ENCODE measurements at regions not wholly inside any gene's neighbourhood (a gene's known extent, or its start where the extent isn't known, plus 50 kb on each side); places are given as distances from the start of the nearest gene placed in this dataset.

GRCh38 chr1:221283532-221283931 lies 404.3 kb downstream of the HLX start:
- TF ChIP-seq, protein P1, sequence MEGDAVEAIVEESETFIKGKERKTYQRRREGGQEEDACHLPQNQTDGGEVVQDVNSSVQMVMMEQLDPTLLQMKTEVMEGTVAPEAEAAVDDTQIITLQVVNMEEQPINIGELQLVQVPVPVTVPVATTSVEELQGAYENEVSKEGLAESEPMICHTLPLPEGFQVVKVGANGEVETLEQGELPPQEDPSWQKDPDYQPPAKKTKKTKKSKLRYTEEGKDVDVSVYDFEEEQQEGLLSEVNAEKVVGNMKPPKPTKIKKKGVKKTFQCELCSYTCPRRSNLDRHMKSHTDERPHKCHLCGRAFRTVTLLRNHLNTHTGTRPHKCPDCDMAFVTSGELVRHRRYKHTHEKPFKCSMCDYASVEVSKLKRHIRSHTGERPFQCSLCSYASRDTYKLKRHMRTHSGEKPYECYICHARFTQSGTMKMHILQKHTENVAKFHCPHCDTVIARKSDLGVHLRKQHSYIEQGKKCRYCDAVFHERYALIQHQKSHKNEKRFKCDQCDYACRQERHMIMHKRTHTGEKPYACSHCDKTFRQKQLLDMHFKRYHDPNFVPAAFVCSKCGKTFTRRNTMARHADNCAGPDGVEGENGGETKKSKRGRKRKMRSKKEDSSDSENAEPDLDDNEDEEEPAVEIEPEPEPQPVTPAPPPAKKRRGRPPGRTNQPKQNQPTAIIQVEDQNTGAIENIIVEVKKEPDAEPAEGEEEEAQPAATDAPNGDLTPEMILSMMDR (IDR thresholded peaks at IDR 0.05 in 4 of 5, conservative IDR thresholded peaks at IDR 0.05 in 1 of 5) = no peak
- TF ChIP-seq POLR2A (IDR thresholded peaks at IDR 0.05) = no peak
